ENCODE measurements at regions not wholly inside any gene's neighbourhood (a gene's known extent, or its start where the extent isn't known, plus 50 kb on each side); places are given as distances from the start of the nearest gene placed in this dataset.

DNA sequence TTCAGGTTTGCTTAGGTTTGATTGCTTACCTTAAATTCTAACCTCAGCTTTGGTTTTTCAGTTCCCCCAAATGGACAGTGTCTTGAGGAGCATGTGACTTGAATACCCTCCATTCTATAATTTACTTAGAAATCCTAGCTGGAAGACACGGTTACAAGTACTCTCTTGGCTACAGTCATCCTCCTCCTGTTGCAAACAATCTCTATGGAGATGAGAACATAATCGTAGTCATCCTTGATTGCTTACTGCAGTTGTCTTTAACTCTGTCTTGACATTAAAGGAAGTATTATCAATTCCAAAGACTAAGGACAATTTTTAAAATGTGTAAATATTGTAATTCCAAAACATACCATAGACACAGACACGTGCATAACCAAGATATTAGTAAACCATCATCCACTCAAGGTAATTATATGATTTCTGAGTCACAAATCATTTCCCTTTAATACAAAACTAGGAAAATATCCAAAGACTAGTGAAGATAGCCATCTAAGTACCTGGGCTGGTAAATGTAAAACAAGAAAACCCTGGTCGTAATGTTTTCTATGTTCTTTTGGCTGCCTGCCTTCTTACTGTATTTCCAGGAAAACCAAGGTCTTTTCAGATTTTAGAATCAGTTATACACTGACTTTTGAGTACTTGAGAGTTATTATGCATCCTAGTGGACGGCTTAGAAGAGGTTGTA is 149.9 kb downstream of the CHRM3 start:
- TF ChIP-seq CTCF (IDR thresholded peaks at IDR 0.05; ENCODE audit: insufficient read depth, low read depth, low read length, missing control alignments): no peak
- no peak for DNase-seq (ENCODE audit: low read depth)
- no peak overlapping the region for H3K4me3 ChIP-seq (ENCODE audit: low read depth, low read length)

DNA sequence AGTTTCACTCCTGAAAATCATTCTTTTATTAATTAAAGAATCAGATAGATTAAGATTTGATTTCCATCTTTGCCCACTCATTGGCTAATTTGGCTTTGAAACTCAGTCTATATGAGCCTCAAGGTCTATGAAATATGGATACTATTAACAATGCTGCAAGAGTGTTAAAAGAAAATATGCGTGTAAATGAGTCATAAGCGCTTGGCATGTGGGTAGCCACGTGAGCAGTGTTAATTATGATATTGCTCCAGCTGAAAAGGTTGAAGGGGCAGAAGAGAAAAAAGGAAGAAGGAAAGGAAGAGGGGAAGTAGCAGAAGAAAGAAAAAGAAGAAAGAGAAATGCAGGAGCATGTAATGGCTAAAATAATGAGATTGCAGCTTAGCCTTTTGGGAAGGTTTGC is 151.4 kb downstream of the CHRM3 start:
- no peak for DNase-seq (ENCODE audit: low read depth)
- TF ChIP-seq CTCF (IDR thresholded peaks at IDR 0.05; ENCODE audit: insufficient read depth, low read depth, low read length, missing control alignments): no peak
- H3K4me3 ChIP-seq (ENCODE audit: low read depth, low read length): no peak overlapping the region

GRCh38 chr1:239538239-239538988 is 152.0 kb downstream of the CHRM3 start:
- no peak for DNase-seq (ENCODE audit: low read depth)
- no peak for TF ChIP-seq CTCF (IDR thresholded peaks at IDR 0.05; ENCODE audit: insufficient read depth, low read depth, low read length, missing control alignments)

GRCh38 chr1:239539051-239539450 is 152.7 kb downstream of the CHRM3 start:
- H3K4me3 ChIP-seq (ENCODE audit: low read depth, low read length): no peak overlapping the region
- no peak for TF ChIP-seq CTCF (IDR thresholded peaks at IDR 0.05; ENCODE audit: insufficient read depth, low read depth, low read length, missing control alignments)
- no peak for DNase-seq (ENCODE audit: low read depth)

More at GRCh38 chr1:239538239-239538988, 152.0 kb downstream of the CHRM3 start:
- H3K4me3 ChIP-seq (ENCODE audit: low read depth, low read length): no peak overlapping the region

DNA sequence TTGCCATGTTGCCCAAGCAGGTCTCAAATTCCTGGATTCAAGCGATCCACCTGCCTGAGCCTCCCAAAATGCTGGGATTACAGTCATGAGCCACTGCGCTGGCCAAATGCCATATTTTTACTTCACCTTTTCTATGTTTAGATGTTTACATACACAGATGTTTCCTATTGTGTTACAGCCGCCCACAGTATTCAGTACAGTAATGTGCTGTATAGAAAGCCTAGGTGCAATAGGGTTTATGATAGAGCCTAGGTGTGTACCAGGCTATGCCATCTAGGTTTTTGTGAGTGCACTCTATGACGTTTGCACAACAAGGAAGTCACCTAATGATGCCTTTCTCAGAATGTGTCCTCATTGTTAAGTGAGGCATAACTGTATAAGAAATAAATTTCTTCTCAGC is 153.4 kb downstream of the CHRM3 start:
- TF ChIP-seq CTCF (IDR thresholded peaks at IDR 0.05; ENCODE audit: insufficient read depth, low read depth, low read length, missing control alignments): no peak
- no peak for DNase-seq (ENCODE audit: low read depth)
- H3K4me3 ChIP-seq (ENCODE audit: low read depth, low read length): no peak overlapping the region

DNA sequence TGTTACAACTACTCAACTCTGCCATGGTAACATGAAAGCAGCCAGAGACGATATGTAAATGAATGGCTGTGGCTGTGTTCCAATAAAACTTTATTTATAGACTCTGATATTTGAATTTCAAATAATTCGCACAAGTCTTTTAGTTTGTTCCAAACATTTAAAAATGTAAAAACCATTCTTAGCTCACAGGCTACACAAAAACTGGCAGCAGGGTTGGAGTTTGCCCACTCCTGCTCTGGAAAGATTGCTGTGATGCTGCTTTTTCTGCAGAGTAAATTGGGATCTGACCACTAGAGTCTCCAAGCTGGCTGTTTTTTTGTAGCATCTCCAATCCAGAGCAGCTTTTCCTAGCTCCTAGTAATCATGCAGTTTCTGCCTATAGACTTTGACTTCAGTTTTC is 157.5 kb downstream of the CHRM3 start:
- TF ChIP-seq CTCF (IDR thresholded peaks at IDR 0.05; ENCODE audit: insufficient read depth, low read depth, low read length, missing control alignments): no peak
- no peak overlapping the region for H3K4me3 ChIP-seq (ENCODE audit: low read depth, low read length)
- DNase-seq (ENCODE audit: low read depth): no peak
